Tibial artery (tissue), 4 donors: ENCODE measurements at regions not wholly inside any gene's neighbourhood (a gene's known extent, or its start where the extent isn't known, plus 50 kb on each side); places are given as distances from the start of the nearest gene placed in this dataset.

Source experiments
- DNase-seq, 2 donors: peaks; one replicate each; pipeline ENCODE4 v3.0.0-alpha.2; 2019
- H3K27ac ChIP-seq, 2 donors: fragments of 200-600 bp; sonication (generic) in 1 of 2; 1 replicate in 1 of 2; 2 replicates in 1 of 2; pipeline ENCODE4 v1.5.1; 2018 to 2019; ENCODE audit warnings: mild to moderate bottlenecking in 1 of 2
- H3K27me3 ChIP-seq, 2 donors: fragments of 200-600 bp; sonication (generic) in 1 of 2; one replicate each; pipeline versions ENCODE4 v1.5.1 to v1.6.0; 2016 to 2019
- H3K36me3 ChIP-seq, 3 donors: fragments of 200-600 bp; sonication (generic) in 2 of 3; one replicate each; pipeline ENCODE4 v1.5.1; 2016 to 2019; ENCODE audit warnings: mild to moderate bottlenecking in 2 of 3
- H3K4me1 ChIP-seq, 4 donors: fragments of 200-600 bp; sonication (generic) in 2 of 4; 1 replicate in 3 of 4; 2 replicates in 1 of 4; pipeline ENCODE4 v1.5.1; 2016 to 2019
- H3K4me3 ChIP-seq, 2 donors: fragments of 200-600 bp; sonication (generic) in 1 of 2; 1 replicate in 1 of 2; 2 replicates in 1 of 2; pipeline ENCODE4 v1.5.1; 2018 to 2019; ENCODE audit warnings: mild to moderate bottlenecking in 2 of 2
- H3K9me3 ChIP-seq, 3 donors: fragments of 200-600 bp; sonication (generic) in 1 of 3; one replicate each; pipeline ENCODE4 v1.5.1; 2016 to 2019
- intact Hi-C: fragments of 100-400 bp; cut with DNase I; formaldehyde crosslinking; loops from one replicate; pipeline ENCODE4 v1.15.0; 2023; ENCODE audit warnings: low total_unique reads
- TF ChIP-seq, protein P1 (sequence below), 2 experiments: fragments of 200-600 bp in 1 of 2; fragments of 450-650 bp in 1 of 2; IDR thresholded peaks; one replicate each; pipeline ENCODE4 v1.5.1; 2017 to 2019; ENCODE audit warnings: antibody characterized with exemption in 2 of 2, mild to moderate bottlenecking in 1 of 2, moderate library complexity in 1 of 2

DNA sequence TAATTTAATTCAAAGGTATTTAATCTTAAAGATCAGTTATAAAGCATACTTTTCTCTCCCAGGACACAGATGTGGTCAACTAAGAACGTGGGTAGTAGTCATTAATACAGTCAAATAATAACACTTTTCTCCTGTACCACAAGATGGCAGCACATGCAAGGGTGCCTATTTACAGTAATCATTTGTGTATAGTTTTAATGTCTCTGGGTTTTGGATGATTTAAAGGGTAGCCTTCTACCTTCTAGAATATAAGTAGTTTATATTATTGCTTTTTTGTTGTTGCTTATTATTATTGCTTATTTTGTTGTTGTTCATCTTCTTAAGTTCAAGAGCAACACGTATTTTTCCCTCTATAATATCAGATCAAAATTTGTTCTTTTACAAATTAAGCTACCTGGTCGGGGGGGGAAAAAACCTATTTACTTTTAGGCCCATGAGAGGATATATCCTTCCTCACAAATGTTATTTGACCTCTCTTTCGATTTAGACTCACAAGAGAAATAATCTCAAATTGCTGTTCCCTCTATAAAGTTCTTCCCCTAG, 59.6 kb upstream of the SLC27A6 start:
- DNase-seq, result no peak
- H3K4me3 ChIP-seq, result no peak overlapping the region
- TF ChIP-seq, protein P1, sequence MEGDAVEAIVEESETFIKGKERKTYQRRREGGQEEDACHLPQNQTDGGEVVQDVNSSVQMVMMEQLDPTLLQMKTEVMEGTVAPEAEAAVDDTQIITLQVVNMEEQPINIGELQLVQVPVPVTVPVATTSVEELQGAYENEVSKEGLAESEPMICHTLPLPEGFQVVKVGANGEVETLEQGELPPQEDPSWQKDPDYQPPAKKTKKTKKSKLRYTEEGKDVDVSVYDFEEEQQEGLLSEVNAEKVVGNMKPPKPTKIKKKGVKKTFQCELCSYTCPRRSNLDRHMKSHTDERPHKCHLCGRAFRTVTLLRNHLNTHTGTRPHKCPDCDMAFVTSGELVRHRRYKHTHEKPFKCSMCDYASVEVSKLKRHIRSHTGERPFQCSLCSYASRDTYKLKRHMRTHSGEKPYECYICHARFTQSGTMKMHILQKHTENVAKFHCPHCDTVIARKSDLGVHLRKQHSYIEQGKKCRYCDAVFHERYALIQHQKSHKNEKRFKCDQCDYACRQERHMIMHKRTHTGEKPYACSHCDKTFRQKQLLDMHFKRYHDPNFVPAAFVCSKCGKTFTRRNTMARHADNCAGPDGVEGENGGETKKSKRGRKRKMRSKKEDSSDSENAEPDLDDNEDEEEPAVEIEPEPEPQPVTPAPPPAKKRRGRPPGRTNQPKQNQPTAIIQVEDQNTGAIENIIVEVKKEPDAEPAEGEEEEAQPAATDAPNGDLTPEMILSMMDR (IDR thresholded peaks at IDR 0.05), result peak; percentile 65 to 70
- H3K36me3 ChIP-seq, result no peaks in the 10 kb centered on the region
- intact Hi-C loops, result loop anchor here (5.0 kb wide), 1 partner anchor 862 kb away; no protein-coding TSS in a partner anchor
- H3K27ac ChIP-seq, result no peak overlapping the region
- no peaks in the 10 kb centered on the region for H3K27me3 ChIP-seq
- H3K4me1 ChIP-seq, result no peaks in the 10 kb centered on the region
- H3K9me3 ChIP-seq, result no peaks in the 10 kb centered on the region

DNA sequence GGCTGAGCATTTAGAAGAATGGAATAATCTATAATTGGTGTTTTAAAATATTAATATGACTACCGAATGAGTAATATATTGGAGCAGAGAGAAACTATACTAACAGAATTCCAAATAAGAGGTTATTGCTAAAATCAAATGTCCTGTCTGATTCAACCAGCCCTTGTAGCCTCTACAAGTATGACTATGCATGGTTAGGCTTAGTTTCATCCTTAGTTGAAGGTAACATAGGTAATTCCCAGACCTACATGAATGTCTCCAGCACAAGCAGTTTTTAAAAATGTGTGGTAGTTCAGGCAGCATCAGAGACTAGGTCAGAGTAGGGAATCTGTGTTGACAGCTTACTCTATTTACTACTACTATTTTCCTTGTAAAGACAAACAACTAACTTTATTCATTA, 51.7 kb upstream of the SLC27A6 start:
- Histone ChIP-seq H3K27me3 (no peaks in the 10 kb centered on the region), H3K9me3 (no peaks in the 10 kb centered on the region), H3K4me3 (no peak overlapping the region), H3K27ac (no peak overlapping the region), H3K36me3 (no peaks in the 10 kb centered on the region), H3K4me1 (no peaks in the 10 kb centered on the region)
- no peak for DNase-seq
- TF ChIP-seq, protein P1 (IDR thresholded peaks at IDR 0.05), result no peak
- intact Hi-C loops, result no loop called here
